Calu3 (cell line): ENCODE measurements at regions not wholly inside any gene's neighbourhood (a gene's known extent, or its start where the extent isn't known, plus 50 kb on each side); places are given as distances from the start of the nearest gene placed in this dataset.

Experiments used
- BruUV-seq: library from RNA; stranded (reverse); fragments of 400-500 nt; replicated peaks from 2 replicates; lab custom pipeline; 2021; lab: Mats Ljungman, UMichigan
- CTCF ChIA-PET: fragments of 300-600 bp; sonication (Branson Sonifier 250); formaldehyde crosslinking; loops from one replicate; lab custom pipeline; 2022; ENCODE audit warnings: antibody characterized with exemption; lab: Charles Lee
- DNase-seq: peaks from one replicate; pipeline ENCODE4 v3.0.0; 2022
- H3K27ac Mint-ChIP-seq: one replicate; pipeline ENCODE4 v1.8.0; 2022; ENCODE audit warnings: mixed read lengths; ENCODE audit not compliant: unreplicated experiment
- H3K27me3 Mint-ChIP-seq: one replicate; pipeline ENCODE4 v1.8.0; 2022; ENCODE audit warnings: mixed read lengths; ENCODE audit not compliant: unreplicated experiment
- H3K36me3 Mint-ChIP-seq: one replicate; pipeline ENCODE4 v1.8.0; 2022; ENCODE audit warnings: mild to moderate bottlenecking, moderate library complexity, mixed read lengths; ENCODE audit not compliant: insufficient read depth, unreplicated experiment
- H3K4me1 Mint-ChIP-seq: one replicate; pipeline ENCODE4 v1.8.0; 2022; ENCODE audit warnings: mild to moderate bottlenecking, low read depth, mixed read lengths; ENCODE audit not compliant: unreplicated experiment
- H3K4me3 Mint-ChIP-seq: one replicate; pipeline ENCODE4 v1.8.0; 2022; ENCODE audit warnings: mild to moderate bottlenecking, low read depth, moderate library complexity, mixed read lengths; ENCODE audit not compliant: unreplicated experiment
- H3K9me3 Mint-ChIP-seq: one replicate; pipeline ENCODE4 v1.8.0; 2022; ENCODE audit warnings: low read depth, mixed read lengths; ENCODE audit not compliant: unreplicated experiment
- CTCF ChIP-seq: fragments of 200-600 bp; IDR thresholded peaks from one replicate; pipeline ENCODE4 v1.8.0; 2022; ENCODE audit warnings: antibody characterized with exemption; ENCODE audit not compliant: unreplicated experiment
- intact Hi-C: fragments of 100-400 bp; cut with micrococcal nuclease; formaldehyde crosslinking; loops from one replicate; pipeline ENCODE4 v1.10.0; 2022; ENCODE audit not compliant: unreplicated experiment

GRCh38 chr1:29521438-29521715 is 285.1 kb downstream of the PTPRU start:
- H3K27me3 Mint-ChIP-seq = peaks cover 95% of the 10 kb centered on the region
- H3K27ac Mint-ChIP-seq = no peak overlapping the region
- no peaks in the 10 kb centered on the region for H3K9me3 Mint-ChIP-seq
- H3K36me3 Mint-ChIP-seq = no peaks in the 10 kb centered on the region
- TF ChIP-seq CTCF = no peak
- DNase-seq = no peak
- H3K4me3 Mint-ChIP-seq = no peak overlapping the region
- CTCF ChIA-PET = no interaction called here
- no TSS peak for BruUV-seq
- no peaks in the 10 kb centered on the region for H3K4me1 Mint-ChIP-seq
- intact Hi-C loops = no loop called here

- Mint-ChIP-seq H3K4me3 (no peak overlapping the region), H3K9me3 (no peaks in the 10 kb centered on the region), H3K27me3 (peaks cover 95% of the 10 kb centered on the region), H3K27ac (no peak overlapping the region), H3K4me1 (no peaks in the 10 kb centered on the region), H3K36me3 (no peaks in the 10 kb centered on the region)
- intact Hi-C loops = no loop called here
- DNase-seq = no peak
- CTCF ChIA-PET = interaction anchor here (0.6 kb wide), 1 partner anchor 8 kb away, joined by 3 read pairs; no protein-coding TSS in a partner anchor
- TF ChIP-seq CTCF = no peak
- BruUV-seq = no TSS peak
Observed at GRCh38 chr1:29520571-29521437, 284.5 kb downstream of the PTPRU start.

DNA sequence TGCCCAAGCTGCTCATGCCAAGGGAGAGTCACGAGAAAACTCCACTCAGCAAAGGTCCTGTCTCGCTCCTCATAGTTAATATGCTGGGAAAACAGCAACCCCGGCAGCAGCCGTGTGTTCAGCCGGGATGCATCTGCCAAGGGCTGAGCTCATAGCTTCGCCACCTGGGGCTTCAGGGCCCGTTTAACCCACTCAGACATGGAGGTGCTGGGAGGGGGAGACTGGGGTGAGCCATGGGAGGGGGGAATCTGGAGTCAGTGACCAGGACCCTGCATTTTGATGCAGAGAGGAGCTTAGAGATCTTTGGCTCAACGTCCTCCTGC is 283.4 kb downstream of the PTPRU start:
- DNase-seq = no peak
- H3K27ac Mint-ChIP-seq = no peak overlapping the region
- H3K27me3 Mint-ChIP-seq = peaks cover 95% of the 10 kb centered on the region
- no peak for TF ChIP-seq CTCF
- intact Hi-C loops = loop anchor here (10.0 kb wide), 3 partner anchors 185 to 585 kb away; no protein-coding TSS in a partner anchor
- H3K36me3 Mint-ChIP-seq = no peaks in the 10 kb centered on the region
- no TSS peak for BruUV-seq
- CTCF ChIA-PET = interaction anchor here (0.6 kb wide), 2 partner anchors 9 to 47 kb away, joined by 3 to 4 read pairs; no protein-coding TSS in a partner anchor
- no peaks in the 10 kb centered on the region for H3K4me1 Mint-ChIP-seq
- H3K9me3 Mint-ChIP-seq = no peaks in the 10 kb centered on the region
- no peak overlapping the region for H3K4me3 Mint-ChIP-seq

GRCh38 chr1:29519108-29519787 is 282.9 kb downstream of the PTPRU start:
- peaks cover 95% of the 10 kb centered on the region for H3K27me3 Mint-ChIP-seq
- no peaks in the 10 kb centered on the region for H3K9me3 Mint-ChIP-seq
- no peak for TF ChIP-seq CTCF
- CTCF ChIA-PET = no interaction called here
- H3K27ac Mint-ChIP-seq = no peak overlapping the region
- H3K4me3 Mint-ChIP-seq = no peak overlapping the region
- no peaks in the 10 kb centered on the region for H3K36me3 Mint-ChIP-seq
- no peak for DNase-seq
- H3K4me1 Mint-ChIP-seq = no peaks in the 10 kb centered on the region
- intact Hi-C loops = loop anchor here (10.0 kb wide), 3 partner anchors 186 to 586 kb away; no protein-coding TSS in a partner anchor
- BruUV-seq = no TSS peak
